Common myeloid progenitor, CD34-positive (primary cell): ENCODE measurements at regions not wholly inside any gene's neighbourhood (a gene's known extent, or its start where the extent isn't known, plus 50 kb on each side); places are given as distances from the start of the nearest gene placed in this dataset.
"Not testable (repeated sequence)": the region's sequence is repeated elsewhere in the genome, so short reads cannot be mapped to it uniquely, and the experiment has no call there.

Experiments used
- CTCF ChIA-PET: fragments of 350-600 bp; sonication (Branson Sonifier 250); formaldehyde crosslinking; loops from one replicate; lab custom pipeline; 2021; ENCODE audit warnings: antibody characterized with exemption; lab: Charles Lee
- POLR2A ChIA-PET: fragments of 350-600 bp; sonication (Branson Sonifier 250); formaldehyde crosslinking; loops from one replicate; lab custom pipeline; 2021; ENCODE audit warnings: antibody characterized with exemption; lab: Charles Lee
- DNase-seq, 3 donors: peaks; one replicate each; pipeline versions ENCODE4 v3.0.0 to v3.0.0-alpha.2; 2013
- H3K27ac ChIP-seq, 2 experiments: 1 replicate in 1 of 2; 2 replicates in 1 of 2; pipeline ENCODE4 v1.7.0; 2013; ENCODE audit warnings: inconsistent platforms in 2 of 2, low read length in 2 of 2, mild to moderate bottlenecking in 2 of 2, low read depth in 1 of 2, moderate library complexity in 1 of 2; ENCODE audit not compliant: severe bottlenecking in 2 of 2, insufficient read depth in 1 of 2, poor library complexity in 1 of 2
- H3K27me3 ChIP-seq, 5 experiments: replicated peaks in 2 of 5; 1 replicate in 3 of 5; 2 replicates in 2 of 5; pipeline versions ENCODE4 v1.6.1 to v1.7.0; 2013; ENCODE audit warnings: low read length in 4 of 5, mild to moderate bottlenecking in 2 of 5, moderate library complexity in 2 of 5, inconsistent platforms in 1 of 5; ENCODE audit not compliant: insufficient read depth in 5 of 5, control insufficient read depth in 4 of 5
- H3K36me3 ChIP-seq, 4 experiments: 1 replicate in 2 of 4; 2 replicates in 2 of 4; pipeline versions ENCODE4 v1.6.1 to v1.7.0; 2013; ENCODE audit warnings: low read length in 3 of 4, control low read depth in 1 of 4, mild to moderate bottlenecking in 1 of 4; ENCODE audit not compliant: control insufficient read depth in 4 of 4, insufficient read depth in 4 of 4
- H3K4me1 ChIP-seq, 4 experiments: 1 replicate in 3 of 4; 2 replicates in 1 of 4; pipeline versions ENCODE4 v1.6.1 to v1.7.1; 2013; ENCODE audit warnings: low read length in 3 of 4, mild to moderate bottlenecking in 3 of 4, control low read depth in 1 of 4, inconsistent platforms in 1 of 4, moderate library complexity in 1 of 4; ENCODE audit not compliant: control insufficient read depth in 4 of 4, insufficient read depth in 4 of 4; ENCODE audit errors: control extremely low read depth in 1 of 4
- H3K4me3 ChIP-seq, 7 experiments: 1 replicate in 4 of 7; 2 replicates in 3 of 7; pipeline versions ENCODE4 v1.5.1 to v1.7.0; 2013; ENCODE audit warnings: mild to moderate bottlenecking in 7 of 7, low read length in 6 of 7, moderate library complexity in 6 of 7, inconsistent platforms in 2 of 7, low read depth in 2 of 7, control low read depth in 1 of 7; ENCODE audit not compliant: insufficient read depth in 4 of 7, control insufficient read depth in 1 of 7; ENCODE audit errors: extremely low read depth in 1 of 7
- H3K9me3 ChIP-seq, 5 experiments: 1 replicate in 4 of 5; 2 replicates in 1 of 5; pipeline versions ENCODE4 v1.6.1 to v1.7.1; 2013; ENCODE audit warnings: low read length in 4 of 5, mild to moderate bottlenecking in 2 of 5, inconsistent platforms in 1 of 5, low read depth in 1 of 5, moderate library complexity in 1 of 5; ENCODE audit not compliant: control insufficient read depth in 4 of 5, insufficient read depth in 2 of 5; ENCODE audit errors: control extremely low read depth in 1 of 5
- WGBS: methylation state at CpG from one replicate; pipeline ENCODE4 v1.1.5; 2013; ENCODE audit not compliant: insufficient coverage; 5-methylcytosine and 5-hydroxymethylcytosine counted together

- no peak overlapping the region for H3K27ac ChIP-seq
- H3K4me3 ChIP-seq, result no peak overlapping the region
Observed at GRCh38 chr18:56492136-56492535, 146.3 kb downstream of the TXNL1 start.

GRCh38 chr18:56490942-56491341 is 147.4 kb downstream of the TXNL1 start:
- POLR2A ChIA-PET, result no interaction called here
- peaks cover 0 to 13% (median 0%) of the 10 kb centered on the region in 5 experiments for H3K9me3 ChIP-seq
- no peak overlapping the region for H3K27ac ChIP-seq
- WGBS, result 93% methylated on average over 3 of the region's 4 CpGs
- peaks cover 0 to 9% (median 1%) of the 10 kb centered on the region in 4 experiments for H3K4me1 ChIP-seq
- no peaks in the 10 kb centered on the region for H3K27me3 ChIP-seq
- no peaks in the 10 kb centered on the region for H3K36me3 ChIP-seq
- no peak overlapping the region for H3K4me3 ChIP-seq
- CTCF ChIA-PET, result no interaction called here
- DNase-seq, result no peak

More at GRCh38 chr18:56492136-56492535, 146.3 kb downstream of the TXNL1 start:
- Histone ChIP-seq H3K36me3 (no peaks in the 10 kb centered on the region), H3K4me1 (peaks cover 0 to 9% (median 1%) of the 10 kb centered on the region in 4 experiments), H3K9me3 (peaks cover 0 to 19% (median 0%) of the 10 kb centered on the region in 5 experiments), H3K27me3 (no peaks in the 10 kb centered on the region)
- ChIA-PET POLR2A (no interaction called here), CTCF (no interaction called here)
- DNase-seq, result no peak

GRCh38 chr18:56489893-56490292 is 148.5 kb downstream of the TXNL1 start:
- peak in 2 of 3 donors; percentile 55 to 59 for DNase-seq
- Histone ChIP-seq H3K27ac (no peak overlapping the region), H3K4me1 (peaks cover 0 to 9% (median 1%) of the 10 kb centered on the region in 4 experiments), H3K27me3 (no peaks in the 10 kb centered on the region), H3K36me3 (no peaks in the 10 kb centered on the region), H3K4me3 (no peak overlapping the region), H3K9me3 (peaks cover 0 to 9% (median 0%) of the 10 kb centered on the region in 5 experiments)
- 69% methylated on average over 5 of the region's 5 CpGs for WGBS
- CTCF ChIA-PET, result no interaction called here
- POLR2A ChIA-PET, result no interaction called here

GRCh38 chr18:56488739-56489138 is 149.7 kb downstream of the TXNL1 start:
- no peaks in the 10 kb centered on the region for H3K27me3 ChIP-seq
- peak in 1 of 3 donors; percentile 8 for DNase-seq
- ChIA-PET CTCF (no interaction called here), POLR2A (interaction anchor here (0.6 kb wide), 1 partner anchor 1264 kb away, joined by 3 read pairs; no protein-coding TSS in a partner anchor)
- H3K4me1 ChIP-seq, result peaks cover 0 to 9% (median 1%) of the 10 kb centered on the region in 4 experiments
- no peak overlapping the region for H3K4me3 ChIP-seq
- WGBS, result 90% methylated on average over 6 of the region's 7 CpGs
- no peak overlapping the region for H3K27ac ChIP-seq
- H3K36me3 ChIP-seq, result no peaks in the 10 kb centered on the region
- H3K9me3 ChIP-seq, result peaks cover 0 to 9% (median 0%) of the 10 kb centered on the region in 5 experiments

- H3K27me3 ChIP-seq, result no peaks in the 10 kb centered on the region
- H3K4me1 ChIP-seq, result peaks cover 0 to 9% (median 1%) of the 10 kb centered on the region in 4 experiments
- ChIA-PET POLR2A (no interaction called here), CTCF (interaction anchor here (0.5 kb wide), 1 partner anchor 1211 kb away, joined by 3 read pairs; no protein-coding TSS in a partner anchor)
- H3K4me3 ChIP-seq, result no peak overlapping the region
- peaks cover 0 to 9% (median 0%) of the 10 kb centered on the region in 5 experiments for H3K9me3 ChIP-seq
- 44% methylated on average over 2 of the region's 2 CpGs for WGBS
- DNase-seq, result no peak
- no peak overlapping the region for H3K27ac ChIP-seq
- H3K36me3 ChIP-seq, result no peaks in the 10 kb centered on the region
Observed at GRCh38 chr18:56487801-56488200, 150.6 kb downstream of the TXNL1 start.

GRCh38 chr18:56483386-56483785 is 155.0 kb downstream of the TXNL1 start:
- ChIA-PET POLR2A (no interaction called here), CTCF (no interaction called here)
- no peaks in the 10 kb centered on the region for H3K27me3 ChIP-seq
- no peaks in the 10 kb centered on the region for H3K9me3 ChIP-seq
- no peak overlapping the region for H3K4me3 ChIP-seq
- no peak overlapping the region for H3K27ac ChIP-seq
- 39% methylated on average over 2 of the region's 2 CpGs for WGBS
- DNase-seq, result no peak
- H3K4me1 ChIP-seq, result no peaks in the 10 kb centered on the region
- H3K36me3 ChIP-seq, result no peaks in the 10 kb centered on the region

GRCh38 chr18:56482813-56483212 is 155.6 kb downstream of the TXNL1 start:
- DNase-seq, H3K36me3 ChIP-seq, H3K27me3 ChIP-seq, H3K4me1 ChIP-seq, POLR2A ChIA-PET, H3K27ac ChIP-seq, H3K9me3 ChIP-seq, H3K4me3 ChIP-seq, CTCF ChIA-PET: not testable (repeated sequence)
- no CpG with 5 or more reads among the region's 4 CpGs for WGBS
